GM21717 (cell line): ENCODE measurements at regions not wholly inside any gene's neighbourhood (a gene's known extent, or its start where the extent isn't known, plus 50 kb on each side); places are given as distances from the start of the nearest gene placed in this dataset.

Experiments used
- ATAC-seq: cut with Tn5 transposase; IDR thresholded peaks from one replicate; pipeline ENCODE4 v1.9.1; 2021; ENCODE audit warnings: mild to moderate bottlenecking, moderate library complexity; ENCODE audit not compliant: unreplicated experiment

- ATAC-seq, result no peak
These were observed 93.9 kb downstream of the INHBB start for GRCh38 chr2:120439637-120440384.

DNA sequence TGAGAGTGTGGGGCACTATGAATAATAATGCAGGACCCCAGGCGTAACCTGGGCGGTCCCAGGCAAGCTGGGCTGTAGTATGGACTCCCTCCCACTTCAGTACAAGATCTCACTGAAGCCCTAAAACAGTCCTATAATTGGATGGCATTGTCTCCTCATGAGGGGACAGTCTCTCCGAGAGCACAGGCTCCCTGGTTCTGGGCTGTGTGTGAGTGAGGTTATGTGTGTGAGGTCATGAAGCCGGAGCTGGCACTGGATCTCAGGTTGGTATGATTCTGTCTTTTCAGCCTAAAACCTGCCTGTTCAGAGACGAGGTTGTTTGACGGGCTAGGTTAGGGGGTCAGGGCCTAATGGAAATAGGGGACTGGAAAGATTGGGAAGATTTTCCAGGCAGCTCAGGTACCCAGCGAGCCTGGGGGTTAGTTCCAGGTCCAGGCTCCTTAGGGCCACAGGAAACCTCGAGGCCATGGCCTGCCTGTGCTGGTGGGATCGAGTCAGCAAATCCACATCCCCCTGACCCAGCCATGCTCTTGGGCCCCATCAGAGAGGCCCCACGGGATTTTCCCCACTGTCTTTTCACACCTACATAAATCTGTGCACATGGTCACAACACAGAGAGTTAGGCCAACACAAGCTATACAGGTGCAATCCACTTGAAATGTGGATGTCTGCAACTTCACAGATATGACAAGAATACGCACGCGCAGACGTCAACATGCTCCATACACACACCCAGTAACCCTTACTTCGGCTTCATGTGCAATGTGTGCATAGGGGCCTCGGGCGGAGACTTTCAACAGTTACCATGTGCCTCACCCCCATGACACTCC lies 94.8 kb downstream of the INHBB start:
- no peak for ATAC-seq

- no peak for ATAC-seq
These were observed 95.4 kb downstream of the INHBB start for GRCh38 chr2:120441351-120441700.

DNA sequence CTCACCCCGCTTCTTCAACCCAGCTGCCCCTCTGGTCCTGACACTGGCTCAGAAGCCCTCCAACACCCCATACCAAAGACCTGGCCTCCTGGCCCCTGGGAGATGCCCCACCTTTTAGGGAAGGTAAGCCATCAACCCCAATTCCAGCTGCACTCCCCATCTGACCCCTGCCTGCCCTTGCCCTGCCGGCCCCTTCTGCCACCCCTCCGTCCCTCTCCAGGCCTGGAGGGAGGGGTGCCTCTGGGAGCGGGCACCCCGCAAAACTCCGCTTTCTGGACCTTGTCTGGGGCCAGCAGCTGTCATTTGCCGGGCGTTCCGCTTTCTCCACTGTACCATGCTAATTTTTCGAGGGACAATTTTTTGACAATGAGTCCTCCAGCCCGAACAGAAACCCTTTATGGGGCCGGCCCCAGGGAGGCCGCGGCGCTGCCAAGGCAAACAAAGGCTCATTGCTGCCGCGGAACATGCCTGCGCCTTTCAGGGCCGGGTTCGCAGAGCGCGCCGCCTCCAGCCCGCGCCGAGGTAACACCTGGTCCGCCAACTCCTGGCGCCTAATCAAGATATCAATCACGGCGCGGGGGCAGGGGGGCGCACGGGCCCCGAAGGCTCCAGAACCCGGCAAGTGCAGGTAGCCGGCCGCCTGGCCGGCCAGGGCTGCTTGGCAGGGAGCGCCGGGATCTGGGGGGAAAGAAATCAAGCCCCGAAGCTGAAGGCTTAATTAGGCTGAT lies 96.0 kb downstream of the INHBB start:
- no peak for ATAC-seq

DNA sequence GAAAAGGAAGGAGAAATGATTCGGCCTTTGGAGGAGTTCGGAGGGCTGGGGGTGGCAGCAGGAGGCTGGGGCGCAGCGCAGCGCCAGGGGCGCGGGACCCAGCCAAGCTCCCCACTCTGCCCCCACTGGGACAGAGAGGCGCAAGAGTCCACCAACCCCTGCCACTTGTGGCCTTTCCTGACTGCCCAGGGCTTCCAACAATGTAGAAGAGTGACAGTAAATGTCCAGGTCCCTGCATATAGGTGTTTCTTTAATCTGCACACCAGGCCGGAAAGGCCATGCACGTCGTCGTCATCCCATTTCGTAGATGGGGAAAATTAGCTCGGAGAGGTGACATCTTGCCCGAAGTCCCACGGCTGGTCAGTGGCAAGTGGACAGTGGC lies 96.6 kb downstream of the INHBB start:
- ATAC-seq, result no peak

- ATAC-seq, result no peak
These were observed 97.1 kb downstream of the INHBB start for GRCh38 chr2:120442923-120443571.

DNA sequence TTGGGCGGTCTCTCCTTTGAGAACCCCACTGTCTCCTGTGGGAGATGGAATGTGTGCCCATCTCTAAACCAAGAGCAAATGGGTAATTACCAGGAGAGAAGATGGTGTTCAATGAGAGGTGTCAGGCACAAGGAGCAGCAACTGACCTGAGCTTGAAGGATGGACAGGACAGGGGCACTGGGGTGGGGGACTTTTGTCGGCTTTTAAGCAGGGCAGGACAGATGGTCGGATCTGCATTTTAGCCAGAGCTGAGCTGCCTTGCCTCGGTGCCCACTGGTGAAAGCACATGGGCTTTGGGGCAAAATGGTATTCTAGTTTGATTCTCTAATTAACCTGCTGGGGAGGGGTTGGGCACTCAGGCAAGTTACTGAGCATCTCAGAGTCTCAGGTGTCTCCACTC lies 98.0 kb downstream of the INHBB start:
- no peak for ATAC-seq

DNA sequence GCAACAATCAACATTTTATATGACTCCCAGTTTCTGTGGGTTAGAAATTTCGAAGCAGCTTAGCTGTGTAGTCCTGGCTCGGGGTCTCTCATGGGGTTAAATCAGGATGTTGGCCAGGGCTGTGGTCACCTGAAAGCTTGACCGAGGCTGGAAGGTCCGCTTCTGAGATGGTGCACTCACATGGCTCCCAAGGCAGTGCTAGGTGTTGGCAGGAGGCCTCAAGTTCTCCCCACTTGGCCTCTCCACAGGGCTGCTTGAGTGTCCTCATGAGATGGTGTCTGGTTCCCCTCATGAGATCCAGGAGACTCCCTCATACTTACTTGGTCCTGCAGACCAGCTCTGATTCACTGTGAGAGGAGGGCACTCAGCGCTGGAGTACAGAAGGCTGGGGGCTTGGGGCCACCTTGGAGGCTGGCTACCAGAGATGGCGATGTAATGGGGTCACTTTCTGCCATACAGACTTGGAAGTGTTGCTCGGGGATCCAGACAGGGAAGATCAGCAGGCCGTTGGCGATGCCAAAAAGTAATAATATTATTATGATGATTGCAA lies 98.8 kb downstream of the INHBB start:
- no peak for ATAC-seq

DNA sequence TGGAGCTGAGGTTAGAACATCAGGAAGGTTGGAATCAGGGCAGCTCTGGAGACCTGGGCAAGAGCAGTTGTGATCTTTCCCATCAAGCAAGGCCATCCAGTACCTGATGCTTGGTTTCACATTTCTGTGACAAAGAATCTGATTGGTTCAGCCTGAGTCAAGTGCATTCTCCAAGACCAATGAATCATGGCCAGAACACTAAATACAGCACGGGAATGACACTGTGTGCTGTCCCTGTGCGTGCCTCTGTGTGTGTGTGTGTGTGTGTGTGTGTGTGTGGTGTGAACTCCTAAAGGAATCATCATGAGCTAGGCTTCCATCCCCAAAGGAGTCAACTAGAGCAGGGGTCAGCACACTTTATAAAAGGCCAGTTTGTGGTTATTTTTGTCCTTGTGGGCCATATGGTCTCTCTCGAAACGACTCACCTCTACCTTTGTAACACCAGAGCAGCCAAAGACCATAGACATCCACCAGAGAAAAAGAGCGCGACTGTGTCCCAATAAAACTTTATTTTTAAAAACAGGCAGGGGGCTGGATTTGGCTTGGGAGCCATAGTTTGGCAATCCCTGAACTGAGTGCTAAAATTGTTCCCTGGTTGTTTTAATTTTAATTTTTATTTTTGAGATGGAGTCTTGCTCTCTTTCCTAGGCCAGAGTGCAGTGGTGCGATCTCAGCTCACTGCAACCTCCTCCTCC lies 99.7 kb downstream of the INHBB start:
- no peak for ATAC-seq

DNA sequence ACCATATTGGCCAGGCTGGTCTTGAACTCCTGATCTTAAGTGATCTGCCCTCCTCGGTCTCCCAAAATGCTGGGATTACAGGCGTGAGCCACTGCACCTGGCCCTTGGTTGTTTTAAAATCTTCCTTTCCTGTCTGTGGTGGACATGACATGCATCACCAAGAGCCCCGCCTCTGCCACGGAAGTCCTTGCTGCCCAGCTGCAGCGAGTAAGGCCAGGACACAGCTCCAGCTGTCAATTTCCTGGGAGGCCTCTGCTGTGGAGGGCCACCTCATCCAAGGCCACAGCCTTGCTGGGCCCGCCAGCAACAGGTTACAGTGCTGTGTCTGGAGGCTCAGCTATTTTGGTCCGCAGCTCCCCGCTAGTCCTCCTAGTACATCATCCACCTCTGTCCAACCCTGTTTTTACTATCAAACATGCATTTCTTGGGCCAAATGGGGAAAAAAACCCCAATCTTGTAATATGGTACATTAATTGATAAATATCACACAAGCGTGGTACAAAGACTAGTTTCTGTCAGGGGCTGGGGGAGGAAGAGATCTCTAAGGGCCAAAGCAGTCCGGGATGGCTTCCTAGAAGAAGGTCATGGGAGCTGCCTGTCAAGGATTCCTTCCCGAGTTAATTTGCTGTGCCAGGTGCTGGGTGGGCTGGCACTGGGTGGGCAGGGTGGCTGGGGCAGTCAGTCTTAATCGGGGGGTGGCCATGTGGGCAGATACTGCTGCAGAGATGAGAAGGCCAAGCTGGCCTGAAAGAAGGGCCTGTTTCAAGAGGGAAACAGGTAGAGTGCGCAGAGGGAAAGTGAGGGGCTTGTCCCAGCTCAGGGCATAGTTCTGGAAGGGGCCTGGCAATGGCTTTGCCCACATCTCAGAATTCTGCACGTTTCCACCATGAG lies 100.5 kb downstream of the INHBB start:
- ATAC-seq, result no peak

- no peak for ATAC-seq
These were observed 101.3 kb downstream of the INHBB start for GRCh38 chr2:120447127-120447785.

- ATAC-seq, result no peak
These were observed 102.5 kb downstream of the INHBB start for GRCh38 chr2:120448436-120448835.

DNA sequence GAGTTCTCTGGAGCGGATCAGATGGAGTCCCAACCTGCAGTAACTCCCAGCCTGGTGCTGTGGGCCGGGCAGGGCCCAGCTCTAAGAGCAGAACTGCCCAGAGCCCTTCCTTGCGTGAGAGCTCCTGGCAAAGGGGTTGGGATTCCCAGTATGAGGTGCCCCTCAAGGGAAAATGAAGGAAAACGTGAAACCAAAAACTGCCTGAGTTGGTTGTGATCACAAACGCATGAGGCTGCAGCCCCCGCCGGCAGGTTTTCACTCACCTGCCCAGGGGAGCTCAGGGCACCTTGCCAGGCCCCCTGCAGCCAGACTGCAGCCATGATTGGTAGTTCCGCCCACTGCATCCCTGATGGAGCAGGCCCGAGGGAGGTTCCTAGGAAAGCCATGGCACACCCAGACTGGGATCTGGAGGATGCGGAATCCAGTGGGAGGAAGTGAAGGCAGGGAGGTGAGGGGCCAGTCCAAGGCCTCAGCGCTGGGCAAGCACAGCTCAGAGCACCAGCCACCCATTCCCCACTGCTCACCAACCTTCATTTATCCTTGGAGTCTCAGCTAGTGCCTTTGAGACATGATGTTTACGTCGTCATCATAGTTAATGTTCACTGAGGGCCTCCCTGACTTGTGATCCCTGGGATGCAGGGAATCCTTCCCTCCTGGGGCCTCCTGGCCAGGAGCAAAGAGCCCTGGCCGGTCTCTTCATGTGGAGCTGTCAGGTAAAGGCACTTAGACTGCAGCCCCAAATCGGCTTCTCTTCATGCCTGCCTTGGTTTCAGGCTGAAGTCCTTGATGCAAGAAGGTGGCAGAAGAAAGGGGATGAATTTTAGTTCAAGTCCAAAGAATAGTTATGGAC lies 103.2 kb downstream of the INHBB start:
- no peak for ATAC-seq

- ATAC-seq, result no peak
These were observed 104.4 kb downstream of the INHBB start for GRCh38 chr2:120450196-120450820.

GRCh38 chr2:120451334-120451733 lies 105.4 kb downstream of the INHBB start:
- no peak for ATAC-seq

DNA sequence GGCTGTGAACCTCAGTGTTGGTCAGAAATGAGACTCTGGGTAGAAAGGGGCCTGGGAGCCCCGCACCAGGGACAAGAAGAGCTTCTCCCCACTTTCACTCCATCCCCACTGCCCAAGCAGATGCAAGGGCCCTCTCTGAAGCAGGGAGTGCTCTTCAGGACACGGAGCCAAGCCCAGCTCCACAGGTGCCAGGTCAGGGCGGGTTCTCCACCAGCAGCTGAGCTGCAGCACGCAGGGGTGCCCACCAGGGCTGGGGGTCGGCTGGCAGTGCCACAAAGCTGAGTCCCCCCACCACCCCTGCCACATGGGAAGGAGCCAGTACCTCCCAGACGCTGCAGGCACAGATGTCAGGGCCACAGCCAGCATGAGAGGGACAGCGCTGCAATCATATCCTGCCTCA lies 106.2 kb downstream of the INHBB start:
- ATAC-seq, result no peak

DNA sequence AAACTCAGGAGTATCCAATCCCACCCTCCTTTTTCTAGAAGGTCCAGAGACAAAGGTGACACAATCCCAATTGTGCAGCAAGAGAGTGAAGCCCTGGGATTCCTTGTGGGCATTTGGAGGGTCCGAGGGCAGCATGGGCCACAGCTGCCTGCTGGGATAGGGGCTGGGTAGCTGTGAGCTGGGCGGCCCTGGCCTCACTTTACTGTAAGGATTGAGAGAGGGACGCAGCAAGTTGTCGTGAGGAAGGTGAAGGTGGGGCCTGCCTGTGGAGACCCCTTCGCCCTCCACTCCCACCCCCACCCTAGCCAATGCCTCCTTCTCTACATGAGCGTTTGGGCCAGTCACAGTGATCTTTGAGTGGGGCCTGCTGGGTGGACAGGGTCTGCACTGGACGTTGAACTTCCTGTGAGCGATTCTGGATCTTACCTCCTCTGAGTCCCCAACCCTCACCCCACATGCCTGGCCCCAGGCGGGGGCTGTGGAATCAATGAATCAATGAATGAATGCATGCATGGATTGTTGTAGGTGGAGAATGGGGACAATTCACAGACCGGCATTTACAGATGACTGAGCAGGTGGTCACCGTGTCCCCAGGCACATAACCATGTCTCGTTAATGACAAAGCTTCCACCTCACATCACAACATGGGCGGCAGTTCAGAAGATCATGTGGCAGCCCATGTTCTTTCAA lies 107.2 kb downstream of the INHBB start:
- ATAC-seq, result no peak
